GM18907 (cell line): ENCODE measurements at regions not wholly inside any gene's neighbourhood (a gene's known extent, or its start where the extent isn't known, plus 50 kb on each side); places are given as distances from the start of the nearest gene placed in this dataset.
A peak's percentile ranks its signal among the peaks of the same experiment; 100 is the strongest.
"Not testable (repeated sequence)": the region's sequence is repeated elsewhere in the genome, so short reads cannot be mapped to it uniquely, and the experiment has no call there.

Experiments used
- ATAC-seq: cut with Tn5 transposase; IDR thresholded peaks from one replicate; pipeline ENCODE4 v1.9.1; 2021; ENCODE audit warnings: mild to moderate bottlenecking, moderate library complexity; ENCODE audit not compliant: unreplicated experiment

- ATAC-seq = no peak
Observed at GRCh38 chr12:9342614-9343353, 134.6 kb upstream of the PZP start.

GRCh38 chr12:9341260-9341585 is 133.0 kb upstream of the PZP start:
- ATAC-seq = no peak

GRCh38 chr12:9340422-9341259 is 132.4 kb upstream of the PZP start:
- ATAC-seq = no peak

- ATAC-seq = no peak
Observed at GRCh38 chr12:9337656-9338055, 129.5 kb upstream of the PZP start.

GRCh38 chr12:9336375-9337011 is 128.3 kb upstream of the PZP start:
- not testable (repeated sequence) for ATAC-seq

GRCh38 chr12:9335867-9336266 is 127.7 kb upstream of the PZP start:
- no peak for ATAC-seq

GRCh38 chr12:9334964-9335363 is 126.8 kb upstream of the PZP start:
- ATAC-seq = no peak

- no peak for ATAC-seq
Observed at GRCh38 chr12:9334041-9334692, 126.0 kb upstream of the PZP start.

- no peak for ATAC-seq
Observed at GRCh38 chr12:9333161-9333560, 125.0 kb upstream of the PZP start.

GRCh38 chr12:9332564-9332963 is 124.4 kb upstream of the PZP start:
- no peak for ATAC-seq

GRCh38 chr12:9331218-9331626 is 123.0 kb upstream of the PZP start:
- peak; percentile 59 for ATAC-seq

GRCh38 chr12:9329019-9329418 is 120.8 kb upstream of the PZP start:
- no peak for ATAC-seq

GRCh38 chr12:9328065-9328464 is 119.9 kb upstream of the PZP start:
- ATAC-seq = no peak

GRCh38 chr12:9327320-9327719 is 119.1 kb upstream of the PZP start:
- no peak for ATAC-seq

GRCh38 chr12:9326849-9327248 is 118.7 kb upstream of the PZP start:
- not testable (repeated sequence) for ATAC-seq

- no peak for ATAC-seq
Observed at GRCh38 chr12:9326085-9326484, 117.9 kb upstream of the PZP start.

GRCh38 chr12:9325471-9325870 is 117.3 kb upstream of the PZP start:
- no peak for ATAC-seq

- no peak for ATAC-seq
Observed at GRCh38 chr12:9324782-9325181, 116.6 kb upstream of the PZP start.

GRCh38 chr12:9323144-9323681 is 115.0 kb upstream of the PZP start:
- no peak for ATAC-seq

- no peak for ATAC-seq
Observed at GRCh38 chr12:9319842-9320173, 111.6 kb upstream of the PZP start.
